ENCODE measurements at regions not wholly inside any gene's neighbourhood (a gene's known extent, or its start where the extent isn't known, plus 50 kb on each side); places are given as distances from the start of the nearest gene placed in this dataset.

DNA sequence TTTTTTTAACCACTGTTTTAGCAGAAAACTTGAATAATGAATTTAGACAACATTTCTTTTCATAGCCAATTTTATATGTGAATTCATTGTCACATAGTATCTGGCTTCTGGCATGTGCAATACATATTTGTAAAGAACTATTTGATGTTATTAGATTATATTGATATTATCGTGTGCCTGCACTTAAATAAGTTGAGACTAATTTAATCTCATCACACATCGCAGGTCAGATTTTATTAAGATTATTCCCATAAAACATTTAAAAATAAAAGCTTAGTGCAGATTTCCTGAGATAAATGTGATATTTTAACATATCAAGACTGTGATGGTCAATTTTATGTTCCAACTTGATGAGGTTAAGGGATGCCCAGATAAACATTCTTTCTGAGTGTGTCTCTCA, 1565.3 kb upstream of the LRRTM3 start:
- Histone ChIP-seq H3K9me3 (no peaks in the 10 kb centered on the region; the same call in 1 of the 2 replicates), H3K4me3 (ENCODE audit: low read depth, low read length) (no peak overlapping the region), H3K27me3 (replicated peaks; ENCODE audit: control insufficient read depth, insufficient read depth, low read length) (no peaks in the 10 kb centered on the region), H3K36me3 (ENCODE audit: control insufficient read depth, insufficient read depth, low read length) (no peaks in the 10 kb centered on the region), H3K4me1 (no peaks in the 10 kb centered on the region)
- H3K27ac Mint-ChIP-seq (ENCODE audit: unreplicated experiment): no peak overlapping the region
- no peaks in the 10 kb centered on the region for H3K4me1 Mint-ChIP-seq (ENCODE audit: low read depth, unreplicated experiment)
- no TSS peak for BruUV-seq (replicated peaks)
- H3K9me3 Mint-ChIP-seq (ENCODE audit: unreplicated experiment): no peaks in the 10 kb centered on the region
- DNase-seq: no peak
- H3K27me3 Mint-ChIP-seq (ENCODE audit: insufficient read depth, unreplicated experiment): no peaks in the 10 kb centered on the region
- no peak overlapping the region for H3K4me3 Mint-ChIP-seq (ENCODE audit: unreplicated experiment)
- H3K36me3 Mint-ChIP-seq (ENCODE audit: insufficient read depth, unreplicated experiment): no peaks in the 10 kb centered on the region
- intact Hi-C loops (cut with micrococcal nuclease; ENCODE audit: unreplicated experiment): no loop called here
- ChIA-PET CTCF (no interaction called here), POLR2A (no interaction called here)
- TF ChIP-seq, protein P1, sequence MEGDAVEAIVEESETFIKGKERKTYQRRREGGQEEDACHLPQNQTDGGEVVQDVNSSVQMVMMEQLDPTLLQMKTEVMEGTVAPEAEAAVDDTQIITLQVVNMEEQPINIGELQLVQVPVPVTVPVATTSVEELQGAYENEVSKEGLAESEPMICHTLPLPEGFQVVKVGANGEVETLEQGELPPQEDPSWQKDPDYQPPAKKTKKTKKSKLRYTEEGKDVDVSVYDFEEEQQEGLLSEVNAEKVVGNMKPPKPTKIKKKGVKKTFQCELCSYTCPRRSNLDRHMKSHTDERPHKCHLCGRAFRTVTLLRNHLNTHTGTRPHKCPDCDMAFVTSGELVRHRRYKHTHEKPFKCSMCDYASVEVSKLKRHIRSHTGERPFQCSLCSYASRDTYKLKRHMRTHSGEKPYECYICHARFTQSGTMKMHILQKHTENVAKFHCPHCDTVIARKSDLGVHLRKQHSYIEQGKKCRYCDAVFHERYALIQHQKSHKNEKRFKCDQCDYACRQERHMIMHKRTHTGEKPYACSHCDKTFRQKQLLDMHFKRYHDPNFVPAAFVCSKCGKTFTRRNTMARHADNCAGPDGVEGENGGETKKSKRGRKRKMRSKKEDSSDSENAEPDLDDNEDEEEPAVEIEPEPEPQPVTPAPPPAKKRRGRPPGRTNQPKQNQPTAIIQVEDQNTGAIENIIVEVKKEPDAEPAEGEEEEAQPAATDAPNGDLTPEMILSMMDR (IDR thresholded peaks at IDR 0.05; ENCODE audit: insufficient read depth in 1 of 2, low read depth in 1 of 2, low read length in 1 of 2, severe bottlenecking in 1 of 2, unreplicated experiment in 1 of 2): no peak

DNA sequence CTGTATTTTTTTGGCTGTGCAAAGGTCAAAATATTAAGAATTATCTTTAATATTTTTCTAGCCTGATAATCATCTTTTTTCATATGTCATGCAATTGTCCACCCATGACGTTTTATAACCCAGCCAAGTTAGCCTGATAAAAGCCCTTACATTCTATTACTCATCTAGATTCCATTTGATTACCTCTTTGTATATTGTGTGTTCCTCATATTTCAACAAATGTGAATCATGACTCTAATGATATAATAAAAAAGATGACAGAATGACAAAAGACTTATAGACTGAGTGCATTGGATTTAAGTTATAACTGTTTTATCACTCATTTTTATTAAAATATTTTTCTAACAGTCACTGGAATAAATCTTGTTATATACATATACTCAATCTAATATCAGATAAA, 1560.0 kb upstream of the LRRTM3 start:
- Mint-ChIP-seq H3K9me3 (ENCODE audit: unreplicated experiment) (no peaks in the 10 kb centered on the region), H3K4me1 (ENCODE audit: low read depth, unreplicated experiment) (no peaks in the 10 kb centered on the region), H3K4me3 (ENCODE audit: unreplicated experiment) (no peak overlapping the region), H3K36me3 (ENCODE audit: insufficient read depth, unreplicated experiment) (no peaks in the 10 kb centered on the region), H3K27me3 (ENCODE audit: insufficient read depth, unreplicated experiment) (no peaks in the 10 kb centered on the region), H3K27ac (ENCODE audit: unreplicated experiment) (no peak overlapping the region)
- TF ChIP-seq, protein P1 (IDR thresholded peaks at IDR 0.05; ENCODE audit: insufficient read depth in 1 of 2, low read depth in 1 of 2, low read length in 1 of 2, severe bottlenecking in 1 of 2, unreplicated experiment in 1 of 2): no peak
- Histone ChIP-seq H3K9me3 (no peaks in the 10 kb centered on the region; the same call in 1 of the 2 replicates), H3K4me1 (no peaks in the 10 kb centered on the region), H3K36me3 (ENCODE audit: control insufficient read depth, insufficient read depth, low read length) (no peaks in the 10 kb centered on the region), H3K4me3 (ENCODE audit: low read depth, low read length) (no peak overlapping the region), H3K27me3 (replicated peaks; ENCODE audit: control insufficient read depth, insufficient read depth, low read length) (no peaks in the 10 kb centered on the region)
- intact Hi-C loops (cut with micrococcal nuclease; ENCODE audit: unreplicated experiment): no loop called here
- no TSS peak for BruUV-seq (replicated peaks)
- CTCF ChIA-PET: no interaction called here
- DNase-seq: no peak
- POLR2A ChIA-PET: no interaction called here

DNA sequence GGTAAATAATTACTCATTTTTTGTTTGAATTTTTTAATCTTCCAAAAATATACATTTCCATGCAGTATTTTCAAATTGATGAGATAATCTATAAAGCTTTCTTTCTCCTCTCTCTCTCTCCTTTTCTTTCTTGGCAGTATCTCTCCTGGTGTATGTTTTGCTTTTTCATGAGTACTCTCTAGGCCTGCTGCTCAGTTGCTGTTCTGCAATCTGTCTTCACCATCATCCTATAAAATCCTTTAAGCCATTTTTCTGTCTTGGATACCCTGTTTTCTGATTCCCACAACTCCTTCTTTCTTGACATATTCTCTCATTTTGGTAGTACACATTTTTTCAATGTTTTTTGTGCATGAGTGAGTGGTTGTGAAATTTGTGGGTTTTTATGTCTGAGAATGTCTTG, 1558.1 kb upstream of the LRRTM3 start:
- no peaks in the 10 kb centered on the region for H3K9me3 Mint-ChIP-seq (ENCODE audit: unreplicated experiment)
- H3K27me3 Mint-ChIP-seq (ENCODE audit: insufficient read depth, unreplicated experiment): no peaks in the 10 kb centered on the region
- TF ChIP-seq, protein P1 (IDR thresholded peaks at IDR 0.05; ENCODE audit: insufficient read depth in 1 of 2, low read depth in 1 of 2, low read length in 1 of 2, severe bottlenecking in 1 of 2, unreplicated experiment in 1 of 2): no peak
- H3K36me3 Mint-ChIP-seq (ENCODE audit: insufficient read depth, unreplicated experiment): no peaks in the 10 kb centered on the region
- ChIA-PET POLR2A (no interaction called here), CTCF (no interaction called here)
- no peak for DNase-seq
- no peak overlapping the region for H3K27ac Mint-ChIP-seq (ENCODE audit: unreplicated experiment)
- intact Hi-C loops (cut with micrococcal nuclease; ENCODE audit: unreplicated experiment): no loop called here
- Histone ChIP-seq H3K36me3 (ENCODE audit: control insufficient read depth, insufficient read depth, low read length) (no peaks in the 10 kb centered on the region), H3K27me3 (replicated peaks; ENCODE audit: control insufficient read depth, insufficient read depth, low read length) (no peaks in the 10 kb centered on the region), H3K4me3 (ENCODE audit: low read depth, low read length) (no peak overlapping the region), H3K4me1 (no peaks in the 10 kb centered on the region), H3K9me3 (no peaks in the 10 kb centered on the region)
- no TSS peak for BruUV-seq (replicated peaks)
- no peaks in the 10 kb centered on the region for H3K4me1 Mint-ChIP-seq (ENCODE audit: low read depth, unreplicated experiment)
- H3K4me3 Mint-ChIP-seq (ENCODE audit: unreplicated experiment): no peak overlapping the region

Measured in Caco-2 (cell line).